Ovary (tissue), 7 donors: ENCODE measurements at regions not wholly inside any gene's neighbourhood (a gene's known extent, or its start where the extent isn't known, plus 50 kb on each side); places are given as distances from the start of the nearest gene placed in this dataset.
A peak's percentile ranks its signal among the peaks of the same experiment; 100 is the strongest.
"Not testable (repeated sequence)": the region's sequence is repeated elsewhere in the genome, so short reads cannot be mapped to it uniquely, and the experiment has no call there.

Experiments used
- DNase-seq, 5 donors: peaks; one replicate each; pipeline ENCODE4 v3.0.0-alpha.2; 2019 to 2020
- H3K27ac ChIP-seq, 2 donors: fragments of 200-600 bp; one replicate each; pipeline versions ENCODE4 v1.5.1 to v1.8.0; 2019 to 2022
- H3K27me3 ChIP-seq: fragments of 200-600 bp; one replicate; pipeline ENCODE4 v1.8.0; 2022
- H3K36me3 ChIP-seq: fragments of 200-600 bp; sonication (generic); one replicate; pipeline ENCODE4 v1.5.1; 2019
- H3K4me1 ChIP-seq: one replicate; pipeline ENCODE4 v1.8.1; 2013; ENCODE audit warnings: mild to moderate bottlenecking, moderate library complexity; ENCODE audit not compliant: insufficient read depth
- H3K4me3 ChIP-seq: fragments of 200-600 bp; sonication (generic); one replicate; pipeline ENCODE4 v1.5.1; 2017
- H3K9me3 ChIP-seq, 2 donors: fragments of 200-600 bp in 1 of 2; sonication (generic) in 1 of 2; one replicate each; pipeline versions ENCODE4 v1.5.1 to v1.8.1; 2013 to 2019; ENCODE audit warnings: mild to moderate bottlenecking in 1 of 2, moderate library complexity in 1 of 2
- EP300 ChIP-seq: sonication (generic); formaldehyde crosslinking; IDR thresholded peaks from one replicate; pipeline ENCODE4 v1.6.1; 2017; ENCODE audit warnings: antibody characterized with exemption
- POLR2A ChIP-seq: fragments of 450-650 bp; IDR thresholded peaks from one replicate; pipeline ENCODE4 v1.6.1; 2017; ENCODE audit warnings: antibody characterized with exemption, mild to moderate bottlenecking, moderate library complexity
- whole genome bisulfite sequencing, 3 donors: extraction: QIAGEN DNeasy Blood & Tissue Kit in 1 of 3; methylation state at CpG; one replicate each; pipeline versions ENCODE4 v1.1.5 to v1.1.7; 2013 to 2017; 5-methylcytosine and 5-hydroxymethylcytosine counted together
- intact Hi-C, 4 donors: fragments of 100-400 bp; cut with DNase I; formaldehyde crosslinking; loops; one replicate each; pipeline versions ENCODE4 v1.11.0 to v1.15.1; 2022 to 2023
- TF ChIP-seq, protein P1 (sequence below), 3 donors: fragments of 450-650 bp in 2 of 3; fragments of 200-600 bp in 1 of 3; IDR thresholded peaks; one replicate each; pipeline versions ENCODE4 v1.5.1 to v1.8.0; 2016 to 2022; ENCODE audit warnings: antibody characterized with exemption in 3 of 3, mild to moderate bottlenecking in 1 of 3
- donor health status: DM: no; HTN: no; CAD: no; lungs with moderate emphysema.
- donor health status: DM: no; HTN: no; CAD: no.
- donor health status: Bipolar disorder and iron deficiency.
- donor health status: DM: no; HTN: no; CAD: no.
- donor health status: DM: yes; HTN: yes; CAD: no.

DNA sequence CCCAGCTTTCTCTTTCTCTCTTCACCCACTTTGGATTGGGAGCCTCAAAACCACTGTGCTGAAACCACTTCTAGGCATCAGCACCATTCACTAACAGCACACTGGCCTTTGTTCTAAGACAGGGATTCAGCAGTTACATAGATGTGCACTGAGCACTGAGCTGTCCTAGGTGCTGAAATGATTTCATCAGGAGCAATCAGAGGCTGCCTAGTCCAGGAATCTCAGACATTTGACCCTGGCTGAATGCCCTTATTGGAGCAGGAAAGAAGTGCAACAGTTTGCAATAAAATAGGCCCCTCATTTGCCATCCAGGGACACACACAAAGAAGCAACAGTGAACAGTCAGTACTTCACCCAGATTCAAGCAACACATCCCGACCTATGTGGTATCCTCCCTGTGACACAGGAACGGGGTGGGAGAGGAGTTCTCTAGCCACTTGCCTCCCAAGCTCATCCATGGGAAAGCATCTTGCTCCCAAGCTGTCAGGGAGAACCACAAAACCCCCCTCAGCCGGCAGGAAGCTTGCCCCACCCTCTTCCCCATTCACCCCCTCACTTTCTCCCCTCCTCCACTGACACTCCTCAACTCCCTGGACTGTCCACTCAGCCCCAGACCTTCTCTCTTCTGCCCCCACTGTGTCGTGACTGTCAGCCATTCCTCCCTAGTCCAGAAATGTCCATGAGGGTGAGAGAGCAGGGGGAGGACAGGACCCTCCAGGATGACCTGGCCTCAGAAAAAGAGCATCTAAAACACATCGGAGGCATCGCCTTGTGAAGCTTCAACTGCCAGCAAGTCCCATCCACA is 304.4 kb downstream of the PREX1 start:
- no peak overlapping the region for H3K4me3 ChIP-seq
- H3K9me3 ChIP-seq: no peaks in the 10 kb centered on the region
- no peaks in the 10 kb centered on the region for H3K4me1 ChIP-seq
- H3K36me3 ChIP-seq: no peaks in the 10 kb centered on the region
- DNase-seq: no peak
- no peak overlapping the region for H3K27ac ChIP-seq
- TF ChIP-seq POLR2A: no peak
- no peak for TF ChIP-seq EP300
- TF ChIP-seq, protein P1, sequence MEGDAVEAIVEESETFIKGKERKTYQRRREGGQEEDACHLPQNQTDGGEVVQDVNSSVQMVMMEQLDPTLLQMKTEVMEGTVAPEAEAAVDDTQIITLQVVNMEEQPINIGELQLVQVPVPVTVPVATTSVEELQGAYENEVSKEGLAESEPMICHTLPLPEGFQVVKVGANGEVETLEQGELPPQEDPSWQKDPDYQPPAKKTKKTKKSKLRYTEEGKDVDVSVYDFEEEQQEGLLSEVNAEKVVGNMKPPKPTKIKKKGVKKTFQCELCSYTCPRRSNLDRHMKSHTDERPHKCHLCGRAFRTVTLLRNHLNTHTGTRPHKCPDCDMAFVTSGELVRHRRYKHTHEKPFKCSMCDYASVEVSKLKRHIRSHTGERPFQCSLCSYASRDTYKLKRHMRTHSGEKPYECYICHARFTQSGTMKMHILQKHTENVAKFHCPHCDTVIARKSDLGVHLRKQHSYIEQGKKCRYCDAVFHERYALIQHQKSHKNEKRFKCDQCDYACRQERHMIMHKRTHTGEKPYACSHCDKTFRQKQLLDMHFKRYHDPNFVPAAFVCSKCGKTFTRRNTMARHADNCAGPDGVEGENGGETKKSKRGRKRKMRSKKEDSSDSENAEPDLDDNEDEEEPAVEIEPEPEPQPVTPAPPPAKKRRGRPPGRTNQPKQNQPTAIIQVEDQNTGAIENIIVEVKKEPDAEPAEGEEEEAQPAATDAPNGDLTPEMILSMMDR (IDR thresholded peaks at IDR 0.05): no peak
- intact Hi-C loops: no loop called here
- no peaks in the 10 kb centered on the region for H3K27me3 ChIP-seq
- WGBS, 3 donors: 62 to 67% (median 66%) methylated on average over 6 of the region's 6 CpGs

DNA sequence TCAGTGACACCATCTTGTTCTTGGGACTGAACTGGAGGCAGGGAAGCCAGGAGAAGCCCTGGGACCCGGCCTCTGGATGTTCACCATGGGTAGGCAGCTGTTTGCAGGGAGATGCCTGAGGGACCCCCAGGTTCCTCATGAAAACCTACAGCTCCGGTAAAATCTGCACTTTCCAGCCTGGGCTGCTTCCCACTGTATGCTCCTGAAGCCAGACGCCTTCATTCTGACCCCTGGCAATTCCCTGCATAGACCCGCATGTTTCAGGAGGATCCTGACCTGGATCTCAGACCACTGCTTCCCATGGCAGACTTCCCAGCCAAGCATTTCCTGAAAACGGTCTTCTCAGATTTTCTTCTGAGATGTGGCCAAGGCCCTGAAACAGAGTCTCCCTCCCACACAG is 306.7 kb downstream of the PREX1 start:
- no peaks in the 10 kb centered on the region for H3K36me3 ChIP-seq
- no peak for DNase-seq
- H3K27ac ChIP-seq: no peak overlapping the region
- no peaks in the 10 kb centered on the region for H3K4me1 ChIP-seq
- 51 to 53% (median 51%) methylated on average over 5 of the region's 5 CpGs for WGBS, 3 donors
- intact Hi-C loops: no loop called here
- no peaks in the 10 kb centered on the region for H3K9me3 ChIP-seq
- no peak overlapping the region for H3K4me3 ChIP-seq
- H3K27me3 ChIP-seq: no peaks in the 10 kb centered on the region
- no peak for TF ChIP-seq POLR2A
- TF ChIP-seq EP300: no peak
- TF ChIP-seq, protein P1 (IDR thresholded peaks at IDR 0.05): no peak

DNA sequence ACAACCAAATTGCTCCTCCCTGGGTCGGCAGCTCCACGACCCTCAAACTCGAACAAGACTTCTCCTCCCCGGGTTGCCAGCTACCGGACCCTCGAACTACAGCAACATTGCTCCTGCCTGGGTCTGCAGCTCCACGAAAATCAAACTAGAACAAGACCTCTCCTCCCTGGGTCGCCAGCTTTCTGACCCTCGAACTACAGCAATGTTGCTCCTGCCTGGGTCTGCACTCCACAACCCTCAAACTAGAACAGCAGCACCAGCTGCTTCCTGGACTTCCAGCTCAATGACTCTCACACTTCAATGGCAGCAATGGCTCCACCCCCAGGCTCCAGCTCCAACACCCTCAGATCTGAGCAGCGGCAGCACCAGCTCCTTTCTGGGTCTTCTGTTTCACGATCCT is 311.6 kb downstream of the PREX1 start:
- intact Hi-C loops: loop anchor here in 3 of 4 donors (5.0 kb wide), 1 partner anchor 624 kb away; no protein-coding TSS in a partner anchor
- 60 to 62% (median 61%) methylated on average over 11 of the region's 11 CpGs for WGBS, 3 donors
- not testable (repeated sequence) for DNase-seq

DNA sequence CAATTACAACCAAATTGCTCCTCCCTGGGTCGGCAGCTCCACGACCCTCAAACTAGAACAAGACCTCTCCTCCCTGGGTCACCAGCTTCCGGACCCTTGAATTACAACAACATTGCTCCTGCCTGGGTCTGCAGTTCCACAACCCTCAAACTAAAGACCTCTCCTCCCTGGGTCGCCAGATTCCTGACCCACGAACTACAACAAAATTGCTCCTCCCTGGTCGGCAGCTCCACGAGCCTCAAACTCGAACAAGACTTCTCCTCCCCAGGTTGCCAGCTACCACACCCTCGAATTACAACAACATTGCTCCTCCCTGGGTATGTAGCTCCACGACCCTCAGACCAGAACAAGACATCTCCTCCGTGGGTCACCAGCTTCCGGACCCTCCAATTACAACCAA is 313.2 kb downstream of the PREX1 start:
- 73 to 87% (median 79%) methylated on average over 10 to 11 of the region's 12 CpGs for WGBS, 3 donors
- H3K4me1 ChIP-seq, H3K36me3 ChIP-seq, H3K27me3 ChIP-seq, intact Hi-C loops, H3K4me3 ChIP-seq, H3K9me3 ChIP-seq, H3K27ac ChIP-seq: not testable (repeated sequence)
- peak in 1 of 5 donors; percentile 24 for DNase-seq

More for the DNA sequence above, 311.6 kb downstream of the PREX1 start:
- H3K4me1 ChIP-seq, H3K27me3 ChIP-seq, H3K9me3 ChIP-seq, H3K27ac ChIP-seq, H3K4me3 ChIP-seq, H3K36me3 ChIP-seq: not testable (repeated sequence)

DNA sequence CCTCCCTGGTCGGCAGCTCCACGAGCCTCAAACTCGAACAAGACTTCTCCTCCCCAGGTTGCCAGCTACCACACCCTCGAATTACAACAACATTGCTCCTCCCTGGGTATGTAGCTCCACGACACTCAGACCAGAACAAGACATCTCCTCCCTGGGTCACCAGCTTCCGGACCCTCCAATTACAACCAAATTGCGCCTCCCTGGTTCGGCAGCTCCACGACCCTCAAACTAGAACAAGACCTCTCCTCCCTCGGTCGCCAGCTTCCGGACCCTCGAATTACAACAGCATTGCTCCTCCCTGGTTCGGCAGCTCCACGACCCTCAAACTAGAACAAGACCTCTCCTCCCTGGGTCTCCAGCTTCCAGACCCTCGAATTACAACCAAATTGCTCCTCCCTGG is 315.3 kb downstream of the PREX1 start:
- H3K27me3 ChIP-seq, H3K36me3 ChIP-seq, H3K4me3 ChIP-seq, intact Hi-C loops, DNase-seq, H3K4me1 ChIP-seq, H3K9me3 ChIP-seq, H3K27ac ChIP-seq: not testable (repeated sequence)
- 76 to 84% (median 83%) methylated on average over 15 to 16 of the region's 16 CpGs for WGBS, 3 donors

DNA sequence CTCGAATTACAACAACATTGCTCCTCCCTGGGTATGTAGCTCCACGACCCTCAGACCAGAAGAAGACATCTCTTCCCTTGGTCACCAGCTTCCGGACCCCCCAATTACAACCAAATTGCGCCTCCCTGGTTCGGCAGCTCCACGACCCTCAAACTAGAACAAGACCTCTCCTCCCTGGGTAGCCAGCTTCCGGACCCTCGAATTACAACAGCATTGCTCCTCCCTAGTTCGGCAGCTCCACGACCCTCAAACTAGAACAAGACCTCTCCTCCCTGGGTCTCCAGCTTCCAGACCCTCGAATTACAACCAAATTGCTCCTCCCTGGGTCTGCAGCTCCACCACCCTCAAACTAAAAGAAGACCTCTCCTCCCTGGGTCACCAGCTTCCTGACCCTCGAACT is 322.7 kb downstream of the PREX1 start:
- H3K9me3 ChIP-seq, DNase-seq, H3K4me3 ChIP-seq, H3K27me3 ChIP-seq, H3K4me1 ChIP-seq, H3K36me3 ChIP-seq, intact Hi-C loops, H3K27ac ChIP-seq: not testable (repeated sequence)
- 78 to 86% (median 83%) methylated on average over 8 to 12 of the region's 12 CpGs for WGBS, 3 donors
